ENCODE measurements at regions not wholly inside any gene's neighbourhood (a gene's known extent, or its start where the extent isn't known, plus 50 kb on each side); places are given as distances from the start of the nearest gene placed in this dataset.

DNA sequence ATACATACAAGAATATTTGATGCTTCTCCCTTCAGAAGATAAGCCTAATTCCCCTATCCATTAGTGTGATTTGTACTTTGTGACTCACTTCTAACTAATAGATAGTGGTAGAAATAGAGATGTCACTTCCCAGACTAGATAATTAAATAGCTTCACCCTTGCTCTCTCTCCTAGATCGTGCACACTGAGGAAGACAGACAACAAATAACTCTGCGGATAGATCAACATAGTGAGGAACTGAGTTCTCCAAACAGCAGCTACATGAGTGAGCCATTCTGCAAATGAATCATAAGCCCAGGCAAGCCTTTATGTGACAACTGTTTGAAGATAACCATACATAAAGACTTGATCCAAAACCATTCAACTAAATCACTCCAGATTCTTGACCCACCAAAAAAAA is 1083.4 kb upstream of the C9orf72 start:
- TF ChIP-seq, protein P1, sequence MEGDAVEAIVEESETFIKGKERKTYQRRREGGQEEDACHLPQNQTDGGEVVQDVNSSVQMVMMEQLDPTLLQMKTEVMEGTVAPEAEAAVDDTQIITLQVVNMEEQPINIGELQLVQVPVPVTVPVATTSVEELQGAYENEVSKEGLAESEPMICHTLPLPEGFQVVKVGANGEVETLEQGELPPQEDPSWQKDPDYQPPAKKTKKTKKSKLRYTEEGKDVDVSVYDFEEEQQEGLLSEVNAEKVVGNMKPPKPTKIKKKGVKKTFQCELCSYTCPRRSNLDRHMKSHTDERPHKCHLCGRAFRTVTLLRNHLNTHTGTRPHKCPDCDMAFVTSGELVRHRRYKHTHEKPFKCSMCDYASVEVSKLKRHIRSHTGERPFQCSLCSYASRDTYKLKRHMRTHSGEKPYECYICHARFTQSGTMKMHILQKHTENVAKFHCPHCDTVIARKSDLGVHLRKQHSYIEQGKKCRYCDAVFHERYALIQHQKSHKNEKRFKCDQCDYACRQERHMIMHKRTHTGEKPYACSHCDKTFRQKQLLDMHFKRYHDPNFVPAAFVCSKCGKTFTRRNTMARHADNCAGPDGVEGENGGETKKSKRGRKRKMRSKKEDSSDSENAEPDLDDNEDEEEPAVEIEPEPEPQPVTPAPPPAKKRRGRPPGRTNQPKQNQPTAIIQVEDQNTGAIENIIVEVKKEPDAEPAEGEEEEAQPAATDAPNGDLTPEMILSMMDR (optimal IDR thresholded peaks at IDR 0.05 in 1 of 3, IDR thresholded peaks at IDR 0.05 in 1 of 3, conservative IDR thresholded peaks at IDR 0.05 in 1 of 3; ENCODE audit: extremely low read depth in 1 of 3, insufficient read depth in 2 of 3, low read length in 3 of 3): no peak
- no peak for TF ChIP-seq EZH2 (IDR thresholded peaks at IDR 0.05; ENCODE audit: low read length)

Data from keratinocyte (primary cell).